Stimulated activated naive B cell treated with anti-CD40 and anti-IgM and Interleukin-4, amounts not matched to agents 10 μg/mL and 1 μg/mL and 100 μg/mL, for 72 hours (primary cell): ENCODE measurements at regions not wholly inside any gene's neighbourhood (a gene's known extent, or its start where the extent isn't known, plus 50 kb on each side); places are given as distances from the start of the nearest gene placed in this dataset.

ENCODE experiments used
- ATAC-seq, 2 donors: fragments of 150-1000 bp; cut with Tn5 transposase; replicated peaks; 2 replicates each; pipeline ENCODE4 v1.10.0; 2021; ENCODE audit warnings: moderate library complexity in 1 of 2
- DNase-seq: peaks from one replicate; pipeline ENCODE4 v3.0.0; 2021
- H3K27ac Mint-ChIP-seq: one replicate; pipeline ENCODE4 v1.8.0; 2022; ENCODE audit warnings: mild to moderate bottlenecking, mixed read lengths
- H3K27me3 Mint-ChIP-seq, 2 donors: one replicate each; pipeline ENCODE4 v1.8.0; 2022; ENCODE audit warnings: mixed read lengths in 2 of 2
- H3K36me3 Mint-ChIP-seq, 2 donors: one replicate each; pipeline ENCODE4 v1.8.0; 2022; ENCODE audit warnings: mixed read lengths in 2 of 2, mild to moderate bottlenecking in 1 of 2
- H3K4me1 Mint-ChIP-seq, 2 donors: one replicate each; pipeline ENCODE4 v1.8.0; 2022; ENCODE audit warnings: mixed read lengths in 2 of 2, mild to moderate bottlenecking in 1 of 2
- H3K4me3 Mint-ChIP-seq, 2 donors: one replicate each; pipeline ENCODE4 v1.8.0; 2022; ENCODE audit warnings: mild to moderate bottlenecking in 2 of 2, mixed read lengths in 2 of 2, moderate library complexity in 1 of 2
- H3K9me3 Mint-ChIP-seq, 2 donors: one replicate each; pipeline ENCODE4 v1.8.0; 2022; ENCODE audit warnings: mixed read lengths in 2 of 2, mild to moderate bottlenecking in 1 of 2

DNA sequence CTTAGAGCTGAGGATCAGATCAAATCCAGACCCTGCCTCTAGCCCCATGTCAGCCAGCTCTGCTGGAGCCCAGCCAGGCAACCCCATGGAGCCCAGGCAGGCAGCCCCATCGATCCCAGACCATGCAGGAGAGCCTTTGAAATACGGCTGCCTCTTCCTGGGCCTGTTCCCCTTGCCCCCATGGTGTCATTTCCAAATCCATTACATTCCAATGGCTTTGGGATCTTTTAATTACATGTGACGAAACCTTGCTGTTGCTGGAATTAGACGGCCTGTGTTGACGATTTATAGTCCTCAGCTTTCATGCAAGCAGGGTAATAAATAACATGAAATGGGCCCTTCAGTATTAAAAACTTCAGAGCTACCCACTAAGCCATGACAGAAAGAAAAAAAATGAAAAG, 75.8 kb upstream of the SLC14A2 start:
- peaks cover 3 to 4% of the 10 kb centered on the region in 2 donors for H3K36me3 Mint-ChIP-seq
- no peak overlapping the region for H3K4me3 Mint-ChIP-seq
- H3K9me3 Mint-ChIP-seq, result peaks cover 8 to 10% of the 10 kb centered on the region in 2 donors
- H3K4me1 Mint-ChIP-seq, result no peaks in the 10 kb centered on the region
- ATAC-seq, result no peak
- no peak overlapping the region for H3K27ac Mint-ChIP-seq
- DNase-seq, result no peak
- peaks cover 0 to 4% of the 10 kb centered on the region in 2 donors for H3K27me3 Mint-ChIP-seq

DNA sequence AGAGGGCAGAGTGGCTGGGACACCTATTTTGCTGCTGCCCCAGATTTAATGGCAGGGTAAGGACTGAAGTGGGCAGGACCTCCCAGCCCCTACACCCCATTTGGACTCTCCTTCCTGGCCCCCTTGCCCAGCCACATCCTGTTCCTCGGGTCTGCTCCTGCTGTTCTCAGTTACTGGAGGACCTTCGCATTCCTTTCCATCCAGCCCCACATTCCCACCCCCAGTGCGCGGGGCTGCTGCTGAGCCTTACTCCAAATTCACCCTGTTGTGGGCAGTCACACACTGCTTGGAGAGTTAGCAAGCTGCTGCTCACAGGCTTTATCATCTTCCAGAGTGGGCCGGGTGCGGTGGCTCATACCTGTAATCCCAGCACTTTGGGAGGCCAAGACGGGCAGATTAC, 75.2 kb upstream of the SLC14A2 start:
- Mint-ChIP-seq H3K27me3 (peaks cover 0 to 4% of the 10 kb centered on the region in 2 donors), H3K9me3 (peaks cover 8 to 10% of the 10 kb centered on the region in 2 donors), H3K36me3 (peaks cover 3 to 4% of the 10 kb centered on the region in 2 donors), H3K27ac (no peak overlapping the region), H3K4me3 (no peak overlapping the region), H3K4me1 (no peaks in the 10 kb centered on the region)
- DNase-seq (no peak), ATAC-seq (no peak)

DNA sequence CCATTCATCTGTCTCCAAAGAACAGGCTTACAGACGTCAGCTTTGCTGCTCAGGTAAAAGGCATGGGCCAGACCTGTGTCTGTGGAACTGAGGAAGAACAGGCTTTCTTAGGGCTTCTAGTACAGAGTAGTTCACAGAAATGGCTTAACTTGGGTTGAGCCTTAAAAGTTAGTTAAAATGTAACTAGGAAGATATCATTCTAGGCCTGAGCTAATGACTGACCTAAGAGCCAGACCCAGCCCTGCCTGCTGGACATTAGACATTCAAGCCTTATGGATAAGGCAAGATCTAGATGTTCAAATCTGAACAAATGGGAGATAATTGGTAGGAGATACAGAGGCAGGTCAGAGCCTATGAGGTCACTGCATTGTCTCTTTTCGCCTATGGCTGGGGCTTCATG, 73.9 kb upstream of the SLC14A2 start:
- DNase-seq, result no peak
- Mint-ChIP-seq H3K27ac (no peak overlapping the region), H3K4me3 (no peak overlapping the region), H3K36me3 (peaks cover 3 to 4% of the 10 kb centered on the region in 2 donors), H3K27me3 (peaks cover 0 to 2% of the 10 kb centered on the region in 2 donors), H3K4me1 (no peaks in the 10 kb centered on the region), H3K9me3 (peaks cover 8 to 10% of the 10 kb centered on the region in 2 donors)
- no peak for ATAC-seq

DNA sequence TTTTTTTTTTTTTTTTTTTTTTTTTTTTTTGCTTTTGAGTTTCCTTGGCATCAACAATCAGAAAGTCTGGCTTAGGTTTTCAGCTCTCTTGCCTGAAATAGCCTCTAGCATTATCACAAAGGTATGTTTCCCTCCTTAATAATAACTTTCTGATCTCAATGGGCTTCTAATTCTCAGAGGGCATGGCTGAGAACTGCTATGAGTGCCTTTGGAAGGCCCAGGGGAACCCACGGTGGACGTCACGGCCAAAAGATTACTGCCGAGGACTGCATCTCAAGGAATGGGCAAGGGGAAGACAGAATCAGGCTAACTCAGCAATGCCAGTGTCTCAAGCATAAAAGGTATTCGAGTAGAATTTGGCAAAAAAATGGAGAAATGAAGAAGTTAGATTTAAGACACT, 73.2 kb upstream of the SLC14A2 start:
- Mint-ChIP-seq H3K9me3 (peaks cover 8 to 10% of the 10 kb centered on the region in 2 donors), H3K4me1 (no peaks in the 10 kb centered on the region)

DNA sequence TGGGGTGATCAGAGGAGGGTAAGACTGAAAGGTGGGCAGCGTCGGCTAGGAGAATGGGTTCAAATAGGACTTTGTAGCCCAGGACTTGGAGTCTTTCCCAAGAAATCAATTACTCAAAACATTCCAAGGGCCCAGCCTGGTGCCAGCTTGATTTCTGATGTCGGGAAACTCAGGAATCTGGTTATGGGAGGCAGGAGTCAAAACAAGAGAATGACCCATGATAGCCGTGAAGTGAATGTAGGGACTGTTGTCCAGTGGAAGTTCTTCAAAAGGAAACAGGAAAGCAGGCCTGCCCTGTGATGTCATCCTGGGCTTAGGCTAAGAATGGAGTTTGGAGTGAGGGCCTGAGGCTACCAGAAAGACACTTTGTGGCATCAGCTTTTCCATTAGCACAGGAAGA, 67.4 kb upstream of the SLC14A2 start:
- Mint-ChIP-seq H3K4me1 (no peaks in the 10 kb centered on the region), H3K27ac (no peak overlapping the region), H3K9me3 (no peaks in the 10 kb centered on the region), H3K36me3 (no peaks in the 10 kb centered on the region), H3K27me3 (peaks cover 9 to 12% of the 10 kb centered on the region in 2 donors), H3K4me3 (no peak overlapping the region)
- DNase-seq, result no peak
- no peak for ATAC-seq

More for the DNA sequence above, 73.2 kb upstream of the SLC14A2 start:
- H3K4me3 Mint-ChIP-seq, result no peak overlapping the region
- peaks cover 3 to 4% of the 10 kb centered on the region in 2 donors for H3K36me3 Mint-ChIP-seq
- no peak overlapping the region for H3K27ac Mint-ChIP-seq
- ATAC-seq (no peak), DNase-seq (no peak)
- H3K27me3 Mint-ChIP-seq, result no peaks in the 10 kb centered on the region

DNA sequence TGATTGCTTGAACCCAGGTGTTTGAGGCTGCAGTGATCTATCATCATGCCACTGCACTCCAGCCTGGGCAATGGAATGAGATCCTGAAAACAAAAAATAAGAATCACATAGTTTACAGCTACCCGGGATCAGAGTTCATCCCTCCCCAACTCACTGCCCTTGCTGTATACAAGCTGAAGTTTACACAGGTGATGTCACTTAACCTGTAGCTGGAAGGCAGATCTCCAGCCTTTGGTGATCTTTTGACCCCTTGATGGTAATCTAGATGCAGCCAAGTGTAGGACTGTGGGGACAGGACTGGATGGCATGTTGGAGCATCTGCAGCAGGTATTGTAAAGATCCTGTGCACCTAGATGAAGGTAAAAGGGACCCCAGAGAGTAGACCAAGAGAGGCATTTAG, 66.7 kb upstream of the SLC14A2 start:
- H3K27ac Mint-ChIP-seq, result no peak overlapping the region
- ATAC-seq (no peak), DNase-seq (no peak)
- peaks cover 9 to 12% of the 10 kb centered on the region in 2 donors for H3K27me3 Mint-ChIP-seq
- H3K4me1 Mint-ChIP-seq, result no peaks in the 10 kb centered on the region
- no peak overlapping the region for H3K4me3 Mint-ChIP-seq
- no peaks in the 10 kb centered on the region for H3K36me3 Mint-ChIP-seq
- H3K9me3 Mint-ChIP-seq, result no peaks in the 10 kb centered on the region

DNA sequence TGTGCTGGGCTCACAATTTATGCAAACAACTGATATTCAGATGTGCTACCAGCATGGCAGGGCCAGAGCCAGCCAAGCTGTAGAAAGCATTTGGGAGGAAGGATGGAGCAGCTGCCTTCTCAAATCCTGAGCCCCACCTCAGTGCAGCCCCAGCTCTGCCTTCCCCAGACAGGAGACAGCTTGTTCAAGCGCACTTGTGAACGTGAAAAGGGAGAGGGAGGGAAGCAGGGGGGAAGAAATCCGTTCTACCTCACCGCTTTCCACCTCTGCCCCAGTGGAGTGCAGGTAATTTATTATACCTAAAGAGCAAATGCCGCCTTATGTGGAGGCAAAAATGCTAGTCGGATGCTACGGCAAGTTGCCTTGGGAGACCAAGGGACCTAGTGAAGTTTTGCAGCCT, 66.0 kb upstream of the SLC14A2 start:
- Mint-ChIP-seq H3K27me3 (peaks cover 9 to 12% of the 10 kb centered on the region in 2 donors), H3K36me3 (no peaks in the 10 kb centered on the region), H3K9me3 (no peaks in the 10 kb centered on the region), H3K4me3 (no peak overlapping the region), H3K4me1 (no peaks in the 10 kb centered on the region), H3K27ac (no peak overlapping the region)
- ATAC-seq (no peak), DNase-seq (no peak)

DNA sequence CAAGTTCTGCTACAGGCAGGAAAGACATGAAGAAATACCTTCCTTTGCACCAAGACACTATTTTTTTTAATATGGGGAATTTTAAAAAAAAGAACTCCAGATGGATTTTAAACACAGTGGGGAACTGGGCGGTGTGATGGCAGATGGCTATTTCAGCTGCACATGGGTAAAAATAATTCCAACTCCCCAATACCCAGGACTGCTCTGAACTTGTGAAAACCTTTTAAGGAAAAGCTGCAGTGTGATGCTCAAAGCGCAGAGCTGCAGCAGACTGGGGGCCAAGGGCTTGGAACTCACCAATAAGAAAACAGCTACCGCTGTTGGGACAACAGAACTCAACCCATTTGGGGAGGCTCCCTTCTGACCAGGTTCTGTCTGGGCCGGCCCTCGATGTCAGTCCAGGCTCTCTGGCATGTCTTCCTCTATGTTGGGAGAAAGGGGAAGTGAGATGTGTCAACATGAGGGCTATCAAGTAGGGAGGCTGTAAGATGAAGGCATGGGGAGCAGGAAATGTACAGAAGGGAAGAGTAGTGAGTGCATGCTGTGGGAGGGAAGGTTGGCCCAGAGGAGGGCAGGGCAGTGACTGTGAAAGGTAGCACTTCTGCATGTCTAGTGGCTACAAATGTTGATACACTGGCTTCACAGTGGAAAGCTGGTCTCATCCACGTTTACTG, 64.0 kb upstream of the SLC14A2 start:
- no peaks in the 10 kb centered on the region for H3K36me3 Mint-ChIP-seq

DNA sequence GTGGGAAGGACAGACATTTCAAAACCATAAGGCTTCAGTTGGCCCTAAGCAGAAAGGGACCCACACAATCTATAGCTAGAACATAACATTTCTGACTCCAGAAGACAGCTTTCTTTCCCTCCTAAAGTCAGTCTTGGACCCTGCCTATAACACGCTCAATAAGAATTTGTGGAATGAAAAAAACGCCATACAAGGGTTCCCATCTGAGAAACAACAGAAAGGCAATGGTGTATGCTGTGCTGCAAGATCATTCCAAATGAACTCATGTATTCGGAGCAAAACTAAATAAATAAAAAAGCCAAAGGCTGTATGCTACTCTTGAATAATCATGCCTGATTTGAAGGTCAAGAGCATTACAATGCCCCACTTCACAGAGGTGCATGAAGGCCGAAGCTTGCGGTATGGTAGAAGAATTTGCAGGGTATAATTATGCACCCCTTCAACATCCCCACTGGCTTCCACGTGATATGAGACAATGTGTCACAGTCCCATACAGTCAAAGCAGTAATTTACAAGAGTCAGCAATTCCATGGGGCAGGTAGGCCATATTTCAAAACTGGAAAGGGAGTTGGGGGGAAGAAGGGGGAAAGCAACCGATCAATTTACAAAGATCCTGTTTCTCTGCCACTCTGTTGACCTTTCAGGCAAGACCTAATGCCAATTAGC, 61.4 kb upstream of the SLC14A2 start:
- Mint-ChIP-seq H3K27ac (no peak overlapping the region), H3K9me3 (no peaks in the 10 kb centered on the region), H3K27me3 (peaks cover 0 to 3% of the 10 kb centered on the region in 2 donors), H3K36me3 (no peaks in the 10 kb centered on the region), H3K4me1 (no peaks in the 10 kb centered on the region), H3K4me3 (no peak overlapping the region)
- DNase-seq (no peak), ATAC-seq (no peak)

More for the DNA sequence above, 64.0 kb upstream of the SLC14A2 start:
- H3K4me1 Mint-ChIP-seq, result no peaks in the 10 kb centered on the region
- peaks cover 9 to 12% of the 10 kb centered on the region in 2 donors for H3K27me3 Mint-ChIP-seq
- DNase-seq, result no peak
- H3K4me3 Mint-ChIP-seq, result no peak overlapping the region
- no peak overlapping the region for H3K27ac Mint-ChIP-seq
- H3K9me3 Mint-ChIP-seq, result no peaks in the 10 kb centered on the region
- peak in 1 of 2 donors; percentile 49 for ATAC-seq

DNA sequence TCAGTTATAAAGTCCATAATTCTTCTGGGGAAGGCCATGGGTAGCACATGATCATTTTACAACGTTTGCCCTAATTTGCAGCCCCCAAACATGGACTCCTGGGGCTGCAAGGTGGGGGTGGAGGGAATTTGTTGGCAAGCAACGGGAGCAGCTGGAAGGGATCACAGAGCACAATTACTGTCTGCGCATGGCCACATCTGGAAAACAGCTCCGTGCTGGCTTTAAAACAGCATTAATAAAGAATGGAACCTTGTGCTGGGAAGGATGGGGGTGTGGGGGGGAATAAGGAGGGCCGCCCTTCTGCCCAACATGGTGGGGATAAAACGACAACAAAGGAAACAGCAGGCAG, 60.9 kb upstream of the SLC14A2 start:
- Mint-ChIP-seq H3K27ac (no peak overlapping the region), H3K27me3 (peaks cover 0 to 3% of the 10 kb centered on the region in 2 donors), H3K9me3 (no peaks in the 10 kb centered on the region), H3K36me3 (no peaks in the 10 kb centered on the region), H3K4me1 (no peaks in the 10 kb centered on the region), H3K4me3 (no peak overlapping the region)
- ATAC-seq (no peak), DNase-seq (no peak)

DNA sequence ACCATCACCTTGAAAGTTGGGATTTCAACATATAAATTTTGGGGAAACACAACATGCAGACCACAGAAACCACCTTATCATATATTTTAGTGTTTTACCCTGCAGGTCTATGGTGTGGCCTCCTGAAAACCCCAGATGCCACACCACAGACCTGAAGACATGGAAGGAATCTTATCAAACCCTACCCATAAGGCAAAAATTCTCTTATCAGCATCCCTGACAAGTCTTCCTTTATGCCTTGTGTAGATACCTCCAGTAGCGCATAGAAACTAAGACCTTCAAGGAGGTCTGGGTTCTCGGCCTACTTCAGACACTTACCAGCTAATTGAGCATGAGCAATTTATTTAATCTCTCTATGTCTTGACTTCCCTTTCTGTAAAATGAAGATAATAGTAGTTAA, 59.1 kb upstream of the SLC14A2 start:
- H3K27me3 Mint-ChIP-seq, result no peaks in the 10 kb centered on the region
- H3K4me3 Mint-ChIP-seq, result no peak overlapping the region
- H3K4me1 Mint-ChIP-seq, result no peaks in the 10 kb centered on the region
- no peaks in the 10 kb centered on the region for H3K9me3 Mint-ChIP-seq
- ATAC-seq (no peak), DNase-seq (no peak)
- no peak overlapping the region for H3K27ac Mint-ChIP-seq
- H3K36me3 Mint-ChIP-seq, result no peaks in the 10 kb centered on the region

DNA sequence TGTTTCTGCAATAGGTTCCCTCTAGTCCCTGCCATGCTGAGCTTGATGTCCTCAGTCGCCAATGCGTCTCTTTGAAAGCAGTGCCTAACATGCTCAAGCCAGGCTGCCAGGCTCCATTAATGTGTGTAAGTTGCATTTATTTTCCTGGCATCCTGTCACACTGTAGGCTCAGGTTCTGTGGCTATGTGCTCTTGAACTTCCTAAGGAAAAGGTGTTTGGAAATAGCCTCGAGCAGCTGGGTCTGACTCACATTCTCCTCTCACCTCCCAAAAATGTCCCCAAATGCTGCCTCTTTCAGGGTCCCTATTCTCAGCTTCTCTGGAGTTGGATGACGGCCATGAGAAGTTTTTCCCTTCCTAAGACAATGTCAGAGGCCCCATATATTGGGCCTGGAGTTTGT, 58.0 kb upstream of the SLC14A2 start:
- H3K36me3 Mint-ChIP-seq, result no peaks in the 10 kb centered on the region
- ATAC-seq, result no peak
- no peaks in the 10 kb centered on the region for H3K4me1 Mint-ChIP-seq
- H3K27me3 Mint-ChIP-seq, result no peaks in the 10 kb centered on the region
- H3K27ac Mint-ChIP-seq, result no peak overlapping the region
- H3K4me3 Mint-ChIP-seq, result no peak overlapping the region
- DNase-seq, result no peak
- H3K9me3 Mint-ChIP-seq, result no peaks in the 10 kb centered on the region

DNA sequence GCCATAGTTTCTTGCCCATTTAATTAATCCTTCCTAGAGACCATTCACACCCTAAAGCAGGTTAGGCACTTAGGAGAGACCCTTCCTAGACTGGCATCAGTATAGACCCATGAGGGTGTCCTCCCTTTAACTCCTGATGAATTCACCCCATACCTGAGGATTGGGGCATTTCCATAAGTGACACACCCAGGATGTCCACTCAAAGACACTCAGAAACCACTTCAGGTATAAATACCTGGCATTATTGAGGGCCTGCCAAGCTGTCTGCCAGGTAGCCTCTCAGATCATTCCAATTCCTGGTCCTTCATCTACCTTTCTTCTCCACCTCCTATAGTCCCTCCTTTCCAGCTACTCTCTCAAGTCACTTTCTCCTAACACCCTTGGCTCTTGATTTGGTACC, 57.5 kb upstream of the SLC14A2 start:
- H3K36me3 Mint-ChIP-seq, result no peaks in the 10 kb centered on the region
- H3K27me3 Mint-ChIP-seq, result no peaks in the 10 kb centered on the region
- no peak for DNase-seq
- H3K4me3 Mint-ChIP-seq, result no peak overlapping the region
- H3K27ac Mint-ChIP-seq, result no peak overlapping the region
- ATAC-seq, result no peak
- H3K9me3 Mint-ChIP-seq, result no peaks in the 10 kb centered on the region
- no peaks in the 10 kb centered on the region for H3K4me1 Mint-ChIP-seq

DNA sequence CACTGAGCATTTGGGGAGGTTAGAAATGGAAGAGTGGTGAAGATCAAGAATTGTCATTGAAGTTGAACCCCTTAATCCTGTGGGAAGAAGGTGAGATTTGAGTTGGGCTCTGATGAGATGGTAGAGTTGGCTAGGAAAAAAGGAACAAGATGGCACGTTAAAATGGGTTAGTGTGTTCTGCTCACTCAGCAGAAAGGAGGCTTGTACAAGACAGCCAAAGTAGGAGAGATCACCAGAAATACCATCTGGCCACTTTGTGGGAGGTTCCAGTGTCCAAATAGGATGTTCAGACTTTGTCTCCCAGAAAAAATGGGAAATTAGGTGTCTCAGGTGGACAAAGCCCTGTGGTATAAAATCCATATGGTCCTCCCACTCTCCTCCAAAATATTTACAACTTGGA, 56.0 kb upstream of the SLC14A2 start:
- DNase-seq, result no peak
- ATAC-seq, result no peak
- H3K36me3 Mint-ChIP-seq, result no peaks in the 10 kb centered on the region

DNA sequence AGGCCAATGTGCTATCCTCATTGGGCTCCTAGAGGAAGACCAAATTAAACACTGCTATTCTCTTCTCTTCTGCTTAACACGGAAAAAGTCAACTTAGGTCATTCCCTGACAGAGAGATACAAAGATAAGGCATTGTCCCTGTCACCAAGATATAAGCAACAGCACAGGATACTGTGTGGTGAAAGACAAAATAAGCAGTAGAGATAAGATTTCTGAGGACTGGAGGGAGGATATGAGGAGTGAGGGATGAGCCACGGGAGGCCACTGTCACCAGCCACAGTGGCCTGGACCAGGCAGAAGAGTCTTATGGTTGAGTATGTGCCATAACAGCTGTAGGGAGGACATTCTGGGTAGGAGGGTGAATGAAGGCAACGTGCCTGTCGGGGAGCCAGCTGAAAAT, 54.4 kb upstream of the SLC14A2 start:
- H3K27ac Mint-ChIP-seq, result no peak overlapping the region
- DNase-seq (no peak), ATAC-seq (no peak)
- H3K36me3 Mint-ChIP-seq, result no peaks in the 10 kb centered on the region
- H3K27me3 Mint-ChIP-seq, result no peaks in the 10 kb centered on the region
- no peaks in the 10 kb centered on the region for H3K9me3 Mint-ChIP-seq
- no peaks in the 10 kb centered on the region for H3K4me1 Mint-ChIP-seq
- no peak overlapping the region for H3K4me3 Mint-ChIP-seq

More for the DNA sequence above, 56.0 kb upstream of the SLC14A2 start:
- no peak overlapping the region for H3K4me3 Mint-ChIP-seq
- H3K27me3 Mint-ChIP-seq, result no peaks in the 10 kb centered on the region
- no peak overlapping the region for H3K27ac Mint-ChIP-seq
- no peaks in the 10 kb centered on the region for H3K9me3 Mint-ChIP-seq
- H3K4me1 Mint-ChIP-seq, result no peaks in the 10 kb centered on the region
